Mesenchymal stem cell (in vitro differentiated cells and primary cell): ENCODE measurements at regions not wholly inside any gene's neighbourhood (a gene's known extent, or its start where the extent isn't known, plus 50 kb on each side); places are given as distances from the start of the nearest gene placed in this dataset.
"Not testable (repeated sequence)": the region's sequence is repeated elsewhere in the genome, so short reads cannot be mapped to it uniquely, and the experiment has no call there.

Source experiments
- DNase-seq: peaks from one replicate; pipeline ENCODE4 v3.0.0-alpha.2; 2013
- H2AFZ ChIP-seq: one replicate; pipeline ENCODE4 v1.6.1; 2013; ENCODE audit warnings: low read depth, mild to moderate bottlenecking, control low read depth, inconsistent platforms, low read length, moderate library complexity
- H2AK5ac ChIP-seq: 2 replicates; pipeline ENCODE4 v1.6.1; 2013; ENCODE audit warnings: low read length, moderate library complexity, mild to moderate bottlenecking, inconsistent platforms; ENCODE audit not compliant: severe bottlenecking
- H2BK120ac ChIP-seq: one replicate; pipeline ENCODE4 v1.6.1; 2013; ENCODE audit warnings: low read depth, mild to moderate bottlenecking, inconsistent platforms, low read length, moderate library complexity
- H2BK12ac ChIP-seq, 2 experiments: one replicate each; pipeline ENCODE4 v1.6.1; 2013; ENCODE audit warnings: inconsistent platforms in 2 of 2, low read length in 2 of 2, mild to moderate bottlenecking in 2 of 2, moderate library complexity in 2 of 2, control low read depth in 1 of 2
- H2BK15ac ChIP-seq: one replicate; pipeline ENCODE4 v1.6.1; 2013; ENCODE audit warnings: mild to moderate bottlenecking, low read depth, inconsistent platforms; ENCODE audit not compliant: poor library complexity, severe bottlenecking
- H2BK5ac ChIP-seq: 2 replicates; pipeline ENCODE4 v1.6.1; 2013; ENCODE audit warnings: low read depth, mild to moderate bottlenecking, low read length, control low read depth, inconsistent platforms; ENCODE audit not compliant: poor library complexity, severe bottlenecking
- H3K14ac ChIP-seq, 2 experiments: one replicate each; pipeline ENCODE4 v1.6.1; 2013; ENCODE audit warnings: inconsistent platforms in 2 of 2, low read length in 2 of 2, control low read depth in 1 of 2, mild to moderate bottlenecking in 1 of 2, moderate library complexity in 1 of 2
- H3K18ac ChIP-seq, 2 experiments: one replicate each; pipeline ENCODE4 v1.6.1; 2013; ENCODE audit warnings: inconsistent platforms in 2 of 2, low read length in 2 of 2, control low read depth in 1 of 2, low read depth in 1 of 2, mild to moderate bottlenecking in 1 of 2
- H3K23ac ChIP-seq, 2 experiments: one replicate each; pipeline ENCODE4 v1.6.1; 2013; ENCODE audit warnings: inconsistent platforms in 2 of 2, low read length in 2 of 2, mild to moderate bottlenecking in 2 of 2, moderate library complexity in 2 of 2, control low read depth in 1 of 2
- H3K27ac ChIP-seq: 2 replicates; pipeline ENCODE4 v1.5.1; 2013; ENCODE audit warnings: mild to moderate bottlenecking, moderate library complexity, low read length, control low read depth, inconsistent platforms; ENCODE audit not compliant: poor library complexity, severe bottlenecking
- H3K27me3 ChIP-seq, 2 experiments: 2 replicates each; pipeline versions ENCODE4 v1.6.1 to v1.7.0; 2013; ENCODE audit warnings: low read length in 2 of 2, mild to moderate bottlenecking in 2 of 2, moderate library complexity in 2 of 2, control low read depth in 1 of 2, inconsistent platforms in 1 of 2; ENCODE audit not compliant: control insufficient read depth in 1 of 2, insufficient read depth in 1 of 2
- H3K36me3 ChIP-seq, 2 experiments: 2 replicates each; pipeline versions ENCODE4 v1.6.1 to v1.7.0; 2013; ENCODE audit warnings: low read length in 2 of 2, control low read depth in 1 of 2, inconsistent platforms in 1 of 2, low read depth in 1 of 2, mild to moderate bottlenecking in 1 of 2; ENCODE audit not compliant: insufficient read depth in 2 of 2, control insufficient read depth in 1 of 2
- H3K4ac ChIP-seq, 2 experiments: one replicate each; pipeline ENCODE4 v1.6.1; 2013; ENCODE audit warnings: inconsistent platforms in 2 of 2, low read length in 2 of 2, mild to moderate bottlenecking in 2 of 2, moderate library complexity in 2 of 2, control low read depth in 1 of 2, low read depth in 1 of 2
- H3K4me1 ChIP-seq: 2 replicates; pipeline ENCODE4 v1.6.1; 2013; ENCODE audit warnings: low read depth, low read length, control low read depth; ENCODE audit not compliant: control insufficient read depth, insufficient read depth
- H3K4me2 ChIP-seq: 2 replicates; pipeline ENCODE4 v1.6.1; 2013; ENCODE audit warnings: low read length, mild to moderate bottlenecking, inconsistent platforms; ENCODE audit not compliant: poor library complexity, severe bottlenecking
- H3K4me3 ChIP-seq, 2 experiments: 2 replicates each; pipeline versions ENCODE4 v1.5.1 to v1.7.0; 2013; ENCODE audit warnings: low read length in 2 of 2, mild to moderate bottlenecking in 2 of 2, control low read depth in 1 of 2, low read depth in 1 of 2; ENCODE audit not compliant: insufficient read depth in 1 of 2
- H3K79me1 ChIP-seq: replicated peaks from 2 replicates; pipeline ENCODE4 v1.6.1; 2013; ENCODE audit warnings: mild to moderate bottlenecking, control low read depth, low read length, inconsistent platforms; ENCODE audit not compliant: poor library complexity, severe bottlenecking
- H3K9ac ChIP-seq: 2 replicates; pipeline ENCODE4 v1.7.0; 2013; ENCODE audit warnings: mild to moderate bottlenecking, low read length, moderate library complexity
- H3K9me3 ChIP-seq: 2 replicates; pipeline ENCODE4 v1.7.0; 2013; ENCODE audit warnings: mild to moderate bottlenecking, low read length; ENCODE audit not compliant: control insufficient read depth
- H4K8ac ChIP-seq: one replicate; pipeline ENCODE4 v1.6.1; 2013; ENCODE audit warnings: inconsistent platforms, mild to moderate bottlenecking, low read length, moderate library complexity
- H4K91ac ChIP-seq: one replicate; pipeline ENCODE4 v1.6.1; 2013; ENCODE audit warnings: mild to moderate bottlenecking, low read length, inconsistent platforms
- WGBS: methylation state at CpG from one replicate; pipeline ENCODE4 v1.1.7; 2013; ENCODE audit warnings: mixed read lengths; 5-methylcytosine and 5-hydroxymethylcytosine counted together

DNA sequence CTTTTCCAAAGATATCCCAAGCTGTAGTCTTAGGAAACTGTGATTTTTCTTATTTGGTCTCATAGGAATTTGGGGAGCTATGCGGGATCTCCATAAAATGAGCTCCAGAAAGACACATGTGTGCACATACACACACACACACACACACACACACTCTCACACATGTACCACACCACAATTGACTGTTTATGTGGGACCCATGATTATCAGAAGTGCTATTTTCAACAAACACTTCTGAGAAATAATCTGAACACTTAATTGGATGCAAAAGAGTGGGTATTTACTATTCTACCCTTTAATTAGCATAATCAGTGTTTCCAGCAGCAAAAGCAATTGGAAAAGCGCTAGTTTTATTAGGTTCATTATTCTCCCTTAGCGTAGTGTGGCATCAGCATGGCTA is 150.4 kb upstream of the ALDH3B2 start:
- not testable (repeated sequence) for H3K18ac ChIP-seq, H2AK5ac ChIP-seq, H3K27ac ChIP-seq, H3K14ac ChIP-seq, H3K4me1 ChIP-seq, H2BK15ac ChIP-seq, DNase-seq, H3K23ac ChIP-seq, H2BK12ac ChIP-seq, H2AFZ ChIP-seq, H3K9ac ChIP-seq, H3K36me3 ChIP-seq, H2BK120ac ChIP-seq, H3K4ac ChIP-seq, H3K79me1 ChIP-seq, H4K8ac ChIP-seq, H4K91ac ChIP-seq, H2BK5ac ChIP-seq, H3K4me3 ChIP-seq, H3K9me3 ChIP-seq, H3K4me2 ChIP-seq
- H3K27me3 ChIP-seq: peaks cover 6 to 15% of the 10 kb centered on the region in 2 experiments
- WGBS: 100% methylated on average over 2 of the region's 3 CpGs

DNA sequence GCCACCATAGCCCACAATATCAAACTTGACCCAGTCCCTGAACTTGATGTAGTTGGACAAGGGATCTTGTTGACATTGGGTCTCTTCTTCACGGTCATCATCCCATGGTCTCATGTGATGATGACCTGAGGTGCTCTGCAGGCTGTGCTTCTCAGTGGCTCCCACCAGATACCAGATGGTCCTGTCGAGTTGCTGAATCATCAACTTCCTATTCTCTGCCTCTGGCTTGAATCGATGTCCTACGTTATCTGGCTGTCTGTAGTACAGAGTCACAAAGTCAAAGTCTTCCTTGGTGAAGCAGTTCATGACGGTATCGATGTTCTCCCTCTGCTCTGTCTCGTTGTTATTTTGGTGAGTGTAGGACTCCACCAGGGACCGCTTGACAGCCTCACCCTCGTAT is 145.7 kb upstream of the ALDH3B2 start:
- Histone ChIP-seq H3K9ac (no peak overlapping the region), H3K27ac (no peak overlapping the region), H3K18ac (no peak overlapping the region), H3K4ac (no peak overlapping the region), H4K91ac (no peak overlapping the region), H2AK5ac (no peak overlapping the region), H3K4me2 (no peak overlapping the region), H2BK5ac (no peak overlapping the region), H2BK12ac (no peak overlapping the region), H3K36me3 (no peaks in the 10 kb centered on the region), H3K4me1 (no peaks in the 10 kb centered on the region), H2BK15ac (no peak overlapping the region), H3K27me3 (peaks cover 0 to 9% of the 10 kb centered on the region in 2 experiments), H3K23ac (no peak overlapping the region), H3K14ac (peak overlapping the region in 1 of 2 experiments; percentile 32), H3K4me3 (no peak overlapping the region), H3K79me1 (no peaks in the 10 kb centered on the region), H3K9me3 (no peaks in the 10 kb centered on the region), H4K8ac (no peak overlapping the region), H2AFZ (no peak overlapping the region), H2BK120ac (no peak overlapping the region)
- 87% methylated on average over 8 of the region's 9 CpGs for WGBS
- DNase-seq: no peak

DNA sequence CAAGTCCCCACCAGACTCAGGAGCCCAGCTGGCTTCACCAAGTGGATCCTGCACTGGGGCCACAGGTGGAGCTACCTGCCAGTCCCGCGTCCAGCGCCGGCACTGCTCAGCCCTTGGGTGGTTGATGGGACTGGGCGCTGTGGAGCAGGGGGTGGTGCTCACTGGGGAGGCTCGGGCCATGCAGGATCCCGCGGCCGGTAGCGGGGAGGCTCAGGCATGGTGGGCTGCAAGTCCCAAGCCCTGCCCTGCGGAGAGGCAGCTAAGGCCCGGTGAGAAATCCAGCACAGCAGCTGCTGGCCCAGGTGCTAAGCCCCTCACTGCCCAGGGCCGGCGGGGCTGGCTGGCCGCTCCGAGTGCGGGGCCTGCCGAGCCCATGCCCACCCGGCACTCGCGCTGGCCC is 143.1 kb upstream of the ALDH3B2 start:
- not testable (repeated sequence) for H3K14ac ChIP-seq, H2BK120ac ChIP-seq, H3K27me3 ChIP-seq, DNase-seq, H3K9me3 ChIP-seq, H3K4me3 ChIP-seq, H3K4ac ChIP-seq, H2AK5ac ChIP-seq, H3K4me1 ChIP-seq, H2AFZ ChIP-seq, H2BK12ac ChIP-seq, H2BK15ac ChIP-seq, H2BK5ac ChIP-seq, H3K9ac ChIP-seq, H4K91ac ChIP-seq, H3K18ac ChIP-seq, H4K8ac ChIP-seq, H3K23ac ChIP-seq, H3K27ac ChIP-seq, H3K79me1 ChIP-seq, H3K36me3 ChIP-seq, H3K4me2 ChIP-seq
- 89% methylated on average over 21 of the region's 21 CpGs for WGBS

GRCh38 chr11:67809301-67809700 is 134.9 kb upstream of the ALDH3B2 start:
- not testable (repeated sequence) for H2BK5ac ChIP-seq, H2BK120ac ChIP-seq, H3K27ac ChIP-seq, H3K23ac ChIP-seq, H3K18ac ChIP-seq, H2BK12ac ChIP-seq, H3K14ac ChIP-seq, H3K4me1 ChIP-seq, H3K9me3 ChIP-seq, H4K8ac ChIP-seq, H2BK15ac ChIP-seq, H2AK5ac ChIP-seq, H3K79me1 ChIP-seq, H3K36me3 ChIP-seq, H3K4me3 ChIP-seq, H3K9ac ChIP-seq, H4K91ac ChIP-seq, H3K4ac ChIP-seq, H2AFZ ChIP-seq, H3K4me2 ChIP-seq
- 32% methylated on average over 1 of the region's 2 CpGs for WGBS
- peaks cover 8 to 16% of the 10 kb centered on the region in 2 experiments for H3K27me3 ChIP-seq
- peak; percentile 27 for DNase-seq
